ENCODE measurements at regions not wholly inside any gene's neighbourhood (a gene's known extent, or its start where the extent isn't known, plus 50 kb on each side); places are given as distances from the start of the nearest gene placed in this dataset.
"Not testable (repeated sequence)": the region's sequence is repeated elsewhere in the genome, so short reads cannot be mapped to it uniquely, and the experiment has no call there.

GRCh38 chr15:87706001-87706400 is 550.5 kb downstream of the NTRK3 start:
- Histone ChIP-seq H3K9me3 (ENCODE audit: control insufficient read depth, low read length) (no peaks in the 10 kb centered on the region), H3K4me1 (ENCODE audit: control insufficient read depth, insufficient read depth, low read length, poor library complexity, severe bottlenecking) (no peaks in the 10 kb centered on the region), H3K36me3 (ENCODE audit: control insufficient read depth, insufficient read depth, low read length) (no peaks in the 10 kb centered on the region), H3K27ac (ENCODE audit: low read depth, low read length, severe bottlenecking) (no peak overlapping the region), H3K4me3 (ENCODE audit: extremely low read depth, insufficient read depth, low read length, poor library complexity, severe bottlenecking) (no peak overlapping the region)
- WGBS, 2 experiments (ENCODE audit: insufficient coverage in 2 of 2): 100% methylated on average over 1 of the region's 1 CpG; no CpG with 5 or more reads in 1 of the 2 experiments

- H3K9me3 ChIP-seq (ENCODE audit: control insufficient read depth, low read length): no peaks in the 10 kb centered on the region
- H3K4me3 ChIP-seq (ENCODE audit: extremely low read depth, insufficient read depth, low read length, poor library complexity, severe bottlenecking): no peak overlapping the region
- H3K27ac ChIP-seq (ENCODE audit: low read depth, low read length, severe bottlenecking): no peak overlapping the region
- H3K36me3 ChIP-seq (ENCODE audit: control insufficient read depth, insufficient read depth, low read length): no peaks in the 10 kb centered on the region
- 83 to 86% methylated on average over 4 to 5 of the region's 5 CpGs for WGBS, 2 experiments (ENCODE audit: insufficient coverage in 2 of 2)
- no peaks in the 10 kb centered on the region for H3K4me1 ChIP-seq (ENCODE audit: control insufficient read depth, insufficient read depth, low read length, poor library complexity, severe bottlenecking)
Measured at GRCh38 chr15:87704276-87704675, 552.3 kb downstream of the NTRK3 start.

DNA sequence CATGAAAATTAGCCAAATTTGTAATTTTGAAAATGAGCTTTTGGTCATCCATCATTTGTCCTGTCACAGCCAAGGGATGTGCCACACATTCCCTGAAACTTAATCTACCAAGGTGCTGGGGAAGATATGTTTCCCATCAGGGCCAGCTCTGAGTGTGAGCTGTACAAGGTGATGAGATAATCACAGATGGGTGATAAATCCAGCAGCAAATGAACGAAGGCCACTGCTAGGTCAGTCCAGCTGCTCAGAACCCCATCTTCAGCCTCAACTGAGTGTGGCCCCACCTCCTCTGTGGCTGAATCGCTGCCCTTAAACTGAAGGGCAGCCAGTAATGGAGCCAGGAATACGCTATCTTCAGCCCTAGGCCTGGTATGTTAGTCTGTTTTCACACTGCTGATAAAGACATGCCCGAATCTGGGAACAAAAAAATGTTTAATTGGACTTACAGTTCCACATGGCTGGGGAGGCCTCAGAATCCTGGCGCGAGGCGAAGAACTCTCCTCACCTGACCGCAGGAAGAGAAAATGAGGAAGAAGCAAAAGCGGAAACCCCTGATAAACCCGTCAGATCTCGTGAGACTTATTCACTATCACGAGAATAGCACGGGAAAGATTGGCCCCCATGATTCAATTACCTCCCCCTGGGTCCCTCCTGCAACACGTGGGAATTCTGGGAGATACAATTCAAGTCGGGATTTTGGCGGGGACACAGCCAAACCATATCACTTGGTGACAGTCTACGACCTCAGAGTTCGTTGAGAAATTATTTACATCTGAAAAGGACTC is 553.0 kb downstream of the NTRK3 start:
- 83 to 86% methylated on average over 10 to 16 of the region's 18 CpGs for WGBS, 2 experiments (ENCODE audit: insufficient coverage in 2 of 2)
- no peaks in the 10 kb centered on the region for H3K9me3 ChIP-seq (ENCODE audit: control insufficient read depth, low read length)
- H3K4me3 ChIP-seq (ENCODE audit: extremely low read depth, insufficient read depth, low read length, poor library complexity, severe bottlenecking): no peak overlapping the region

GRCh38 chr15:87702270-87702669 is 554.3 kb downstream of the NTRK3 start:
- Histone ChIP-seq H3K9me3 (ENCODE audit: control insufficient read depth, low read length) (no peaks in the 10 kb centered on the region), H3K27ac (ENCODE audit: low read depth, low read length, severe bottlenecking) (no peak overlapping the region), H3K36me3 (ENCODE audit: control insufficient read depth, insufficient read depth, low read length) (no peaks in the 10 kb centered on the region), H3K4me1 (ENCODE audit: control insufficient read depth, insufficient read depth, low read length, poor library complexity, severe bottlenecking) (no peaks in the 10 kb centered on the region), H3K4me3 (ENCODE audit: extremely low read depth, insufficient read depth, low read length, poor library complexity, severe bottlenecking) (no peak overlapping the region)
- 95 to 100% methylated on average over 2 to 3 of the region's 4 CpGs for WGBS, 2 experiments (ENCODE audit: insufficient coverage in 2 of 2)

More for the DNA sequence above, 553.0 kb downstream of the NTRK3 start:
- Histone ChIP-seq H3K4me1 (ENCODE audit: control insufficient read depth, insufficient read depth, low read length, poor library complexity, severe bottlenecking) (no peaks in the 10 kb centered on the region), H3K27ac (ENCODE audit: low read depth, low read length, severe bottlenecking) (no peak overlapping the region), H3K36me3 (ENCODE audit: control insufficient read depth, insufficient read depth, low read length) (no peaks in the 10 kb centered on the region)

DNA sequence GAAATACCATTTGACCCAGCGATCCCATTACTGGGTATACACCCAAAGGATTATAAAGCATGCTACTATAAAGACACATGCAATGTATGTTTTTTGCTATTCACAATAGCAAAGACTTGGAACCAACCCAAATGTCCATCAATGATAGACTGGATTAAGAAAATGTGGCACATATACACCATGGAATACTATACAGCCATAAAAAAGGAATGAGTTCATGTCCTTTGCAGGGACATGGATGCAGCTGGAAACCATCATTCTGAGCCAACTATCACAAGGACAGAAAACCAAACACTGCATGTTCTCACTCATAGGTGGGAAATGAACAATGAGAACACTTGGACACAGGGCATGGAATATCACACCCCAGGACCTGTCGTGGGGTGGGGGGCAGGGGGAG is 558.1 kb downstream of the NTRK3 start:
- WGBS, 2 experiments (ENCODE audit: insufficient coverage in 2 of 2): 83% methylated on average over 1 of the region's 2 CpGs; no CpG with 5 or more reads in 1 of the 2 experiments
- not testable (repeated sequence) for H3K36me3 ChIP-seq (ENCODE audit: control insufficient read depth, insufficient read depth, low read length); H3K4me1 ChIP-seq (ENCODE audit: control insufficient read depth, insufficient read depth, low read length, poor library complexity, severe bottlenecking); H3K27ac ChIP-seq (ENCODE audit: low read depth, low read length, severe bottlenecking); H3K9me3 ChIP-seq (ENCODE audit: control insufficient read depth, low read length); H3K4me3 ChIP-seq (ENCODE audit: extremely low read depth, insufficient read depth, low read length, poor library complexity, severe bottlenecking)

- no peaks in the 10 kb centered on the region for H3K4me1 ChIP-seq (ENCODE audit: control insufficient read depth, insufficient read depth, low read length, poor library complexity, severe bottlenecking)
- H3K9me3 ChIP-seq (ENCODE audit: control insufficient read depth, low read length): no peaks in the 10 kb centered on the region
- no peaks in the 10 kb centered on the region for H3K36me3 ChIP-seq (ENCODE audit: control insufficient read depth, insufficient read depth, low read length)
- 71 to 90% methylated on average over 1 of the region's 1 CpG for WGBS, 2 experiments (ENCODE audit: insufficient coverage in 2 of 2)
- no peak overlapping the region for H3K27ac ChIP-seq (ENCODE audit: low read depth, low read length, severe bottlenecking)
- H3K4me3 ChIP-seq (ENCODE audit: extremely low read depth, insufficient read depth, low read length, poor library complexity, severe bottlenecking): no peak overlapping the region
Measured at GRCh38 chr15:87689716-87690115, 566.8 kb downstream of the NTRK3 start.

DNA sequence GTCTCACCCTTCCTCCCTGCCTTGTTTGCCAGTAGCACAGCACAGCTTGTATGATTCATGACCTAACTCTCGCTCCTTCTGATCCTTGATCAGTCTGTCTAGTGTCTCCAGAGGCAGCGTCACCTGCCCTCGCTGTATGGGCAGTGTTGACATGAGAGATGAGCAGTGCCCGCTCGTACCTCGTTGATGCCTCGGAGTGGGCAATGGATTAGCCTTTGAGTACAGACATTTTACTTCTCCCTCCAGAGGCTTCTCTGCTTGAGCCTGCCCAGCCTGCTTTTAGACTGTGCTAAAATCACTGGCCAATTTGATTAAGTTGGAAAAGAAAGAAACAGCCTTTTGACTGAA is 569.0 kb downstream of the NTRK3 start:
- H3K4me3 ChIP-seq (ENCODE audit: extremely low read depth, insufficient read depth, low read length, poor library complexity, severe bottlenecking): no peak overlapping the region
- H3K4me1 ChIP-seq (ENCODE audit: control insufficient read depth, insufficient read depth, low read length, poor library complexity, severe bottlenecking): no peaks in the 10 kb centered on the region
- no peaks in the 10 kb centered on the region for H3K9me3 ChIP-seq (ENCODE audit: control insufficient read depth, low read length)
- no peaks in the 10 kb centered on the region for H3K36me3 ChIP-seq (ENCODE audit: control insufficient read depth, insufficient read depth, low read length)
- no peak overlapping the region for H3K27ac ChIP-seq (ENCODE audit: low read depth, low read length, severe bottlenecking)
- 91 to 95% methylated on average over 3 to 7 of the region's 7 CpGs for WGBS, 2 experiments (ENCODE audit: insufficient coverage in 2 of 2)

- 86 to 100% methylated on average over 1 of the region's 4 CpGs for WGBS, 2 experiments (ENCODE audit: insufficient coverage in 2 of 2)
- Histone ChIP-seq H3K36me3 (ENCODE audit: control insufficient read depth, insufficient read depth, low read length) (no peaks in the 10 kb centered on the region), H3K9me3 (ENCODE audit: control insufficient read depth, low read length) (no peaks in the 10 kb centered on the region), H3K4me1 (ENCODE audit: control insufficient read depth, insufficient read depth, low read length, poor library complexity, severe bottlenecking) (no peaks in the 10 kb centered on the region), H3K27ac (ENCODE audit: low read depth, low read length, severe bottlenecking) (no peak overlapping the region), H3K4me3 (ENCODE audit: extremely low read depth, insufficient read depth, low read length, poor library complexity, severe bottlenecking) (no peak overlapping the region)
Measured at GRCh38 chr15:87686841-87687522, 569.6 kb downstream of the NTRK3 start.

DNA sequence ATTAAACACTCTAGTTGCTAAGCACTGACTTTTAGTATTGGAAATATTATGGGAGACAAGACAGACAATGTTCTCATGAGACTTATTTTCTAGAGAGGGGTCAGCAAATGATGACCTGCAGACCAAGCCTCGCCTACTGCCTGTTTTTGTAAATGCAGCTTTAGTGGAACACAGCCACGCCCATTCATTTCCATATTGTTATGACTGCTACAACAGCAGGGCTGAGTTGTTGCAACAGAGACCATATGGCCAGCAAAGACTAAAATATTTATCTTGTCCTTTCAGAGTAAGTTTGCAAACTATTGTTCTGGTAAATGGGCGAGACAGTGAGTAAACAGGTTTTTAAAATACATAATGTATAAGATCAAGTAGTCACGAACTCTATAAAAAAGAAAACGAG is 570.2 kb downstream of the NTRK3 start:
- H3K9me3 ChIP-seq (ENCODE audit: control insufficient read depth, low read length): no peaks in the 10 kb centered on the region

GRCh38 chr15:87682527-87682926 is 574.0 kb downstream of the NTRK3 start:
- 86% methylated on average over 1 of the region's 1 CpG; no CpG with 5 or more reads in 1 of the 2 experiments for WGBS, 2 experiments (ENCODE audit: insufficient coverage in 2 of 2)
- Histone ChIP-seq H3K4me3 (ENCODE audit: extremely low read depth, insufficient read depth, low read length, poor library complexity, severe bottlenecking) (no peak overlapping the region), H3K27ac (ENCODE audit: low read depth, low read length, severe bottlenecking) (no peak overlapping the region), H3K36me3 (ENCODE audit: control insufficient read depth, insufficient read depth, low read length) (no peaks in the 10 kb centered on the region), H3K4me1 (ENCODE audit: control insufficient read depth, insufficient read depth, low read length, poor library complexity, severe bottlenecking) (no peaks in the 10 kb centered on the region), H3K9me3 (ENCODE audit: control insufficient read depth, low read length) (no peaks in the 10 kb centered on the region)

More for the DNA sequence above, 570.2 kb downstream of the NTRK3 start:
- WGBS, 2 experiments (ENCODE audit: insufficient coverage in 2 of 2): 82 to 91% methylated on average over 3 to 4 of the region's 5 CpGs
- Histone ChIP-seq H3K4me1 (ENCODE audit: control insufficient read depth, insufficient read depth, low read length, poor library complexity, severe bottlenecking) (no peaks in the 10 kb centered on the region), H3K4me3 (ENCODE audit: extremely low read depth, insufficient read depth, low read length, poor library complexity, severe bottlenecking) (no peak overlapping the region), H3K36me3 (ENCODE audit: control insufficient read depth, insufficient read depth, low read length) (no peaks in the 10 kb centered on the region), H3K27ac (ENCODE audit: low read depth, low read length, severe bottlenecking) (no peak overlapping the region)

GRCh38 chr15:87681104-87681503 is 575.4 kb downstream of the NTRK3 start:
- H3K36me3 ChIP-seq (ENCODE audit: control insufficient read depth, insufficient read depth, low read length): no peaks in the 10 kb centered on the region
- H3K27ac ChIP-seq (ENCODE audit: low read depth, low read length, severe bottlenecking): no peak overlapping the region
- no peak overlapping the region for H3K4me3 ChIP-seq (ENCODE audit: extremely low read depth, insufficient read depth, low read length, poor library complexity, severe bottlenecking)
- WGBS, 2 experiments (ENCODE audit: insufficient coverage in 2 of 2): 78% methylated on average over 1 of the region's 1 CpG; no CpG with 5 or more reads in 1 of the 2 experiments
- no peaks in the 10 kb centered on the region for H3K9me3 ChIP-seq (ENCODE audit: control insufficient read depth, low read length)
- no peaks in the 10 kb centered on the region for H3K4me1 ChIP-seq (ENCODE audit: control insufficient read depth, insufficient read depth, low read length, poor library complexity, severe bottlenecking)

Measured in mesodermal cell (in vitro differentiated cells).